B cell (primary cell): ENCODE measurements at regions not wholly inside any gene's neighbourhood (a gene's known extent, or its start where the extent isn't known, plus 50 kb on each side); places are given as distances from the start of the nearest gene placed in this dataset.

ENCODE experiments used
- ATAC-seq: fragments of 200-7000 bp; cut with Tn5 transposase; one replicate; pipeline ENCODE4 v1.10.0; 2021; ENCODE audit warnings: low read depth, mild to moderate bottlenecking, moderate number of reproducible peaks, moderate library complexity
- CTCF ChIA-PET: fragments of 350-600 bp; sonication (Branson Sonifier 250); formaldehyde crosslinking; loops from one replicate; lab custom pipeline; 2021; ENCODE audit warnings: antibody characterized with exemption, inconsistent platforms; lab: Charles Lee
- POLR2A ChIA-PET: fragments of 350-600 bp; sonication (Branson Sonifier 250); formaldehyde crosslinking; loops from one replicate; lab custom pipeline; 2021; ENCODE audit warnings: antibody characterized with exemption; lab: Charles Lee
- DNase-seq: peaks from one replicate; pipeline ENCODE4 v3.0.0; 2013
- H2AFZ ChIP-seq: 2 replicates; pipeline ENCODE4 v1.6.1; 2012; ENCODE audit warnings: mild to moderate bottlenecking, low read depth, low read length; ENCODE audit not compliant: insufficient read depth, poor library complexity, severe bottlenecking
- H3K27ac ChIP-seq, 2 donors: 1 replicate in 1 of 2; 2 replicates in 1 of 2; pipeline ENCODE4 v1.5.1; 2012 to 2013; ENCODE audit warnings: low read length in 2 of 2, mild to moderate bottlenecking in 2 of 2, moderate library complexity in 1 of 2
- H3K27me3 ChIP-seq, 4 experiments: fragments of 200-600 bp in 1 of 4; sonication (generic) in 1 of 4; replicated peaks in 1 of 4; 1 replicate in 2 of 4; 2 replicates in 2 of 4; pipeline versions ENCODE4 v1.6.1 to v1.7.0; 2013 to 2016; ENCODE audit warnings: low read length in 3 of 4, mild to moderate bottlenecking in 2 of 4, mixed read lengths in 1 of 4, moderate library complexity in 1 of 4; ENCODE audit not compliant: insufficient read depth in 4 of 4, control insufficient read depth in 3 of 4; ENCODE audit errors: control extremely low read depth in 1 of 4
- H3K36me3 ChIP-seq, 2 experiments: replicated peaks in 1 of 2; 1 replicate in 1 of 2; 2 replicates in 1 of 2; pipeline versions ENCODE4 v1.6.1 to v1.7.1; 2013; ENCODE audit warnings: low read length in 1 of 2; ENCODE audit not compliant: insufficient read depth in 2 of 2, control insufficient read depth in 1 of 2; ENCODE audit errors: control extremely low read depth in 1 of 2, extremely low read depth in 1 of 2
- H3K4me1 ChIP-seq, 2 donors: fragments of 200-600 bp in 1 of 2; sonication (generic) in 1 of 2; 1 replicate in 1 of 2; 2 replicates in 1 of 2; pipeline versions ENCODE4 v1.5.1 to v1.6.1; 2013 to 2017; ENCODE audit warnings: low read length in 2 of 2; ENCODE audit not compliant: control insufficient read depth in 2 of 2, insufficient read depth in 2 of 2
- H3K4me2 ChIP-seq: replicated peaks from 2 replicates; pipeline ENCODE3; 2012; ENCODE audit warnings: mild to moderate bottlenecking, low read depth, low read length; ENCODE audit not compliant: poor library complexity, severe bottlenecking
- H3K4me3 ChIP-seq, 5 experiments: fragments of 200-600 bp in 1 of 5; sonication (generic) in 1 of 5; 1 replicate in 3 of 5; 2 replicates in 2 of 5; pipeline versions ENCODE4 v1.5.1 to v1.7.0; 2011 to 2016; ENCODE audit warnings: low read length in 4 of 5, mild to moderate bottlenecking in 4 of 5, low read depth in 2 of 5, control low read depth in 1 of 5, moderate library complexity in 1 of 5; ENCODE audit not compliant: insufficient read depth in 1 of 5; ENCODE audit errors: control extremely low read depth in 1 of 5, extremely low read depth in 1 of 5
- H3K79me2 ChIP-seq: fragments of 200-600 bp; sonication (generic); one replicate; pipeline ENCODE4 v1.6.0; 2016; ENCODE audit warnings: low read length; ENCODE audit not compliant: control insufficient read depth, insufficient read depth
- H3K9ac ChIP-seq: fragments of 200-600 bp; sonication (generic); 2 replicates; pipeline ENCODE4 v1.6.1; 2017; ENCODE audit warnings: mild to moderate bottlenecking, low read length, moderate library complexity
- H3K9me3 ChIP-seq, 3 donors: one replicate each; pipeline versions ENCODE4 v1.6.1 to v1.7.1; 2013; ENCODE audit warnings: low read length in 2 of 3; ENCODE audit not compliant: control insufficient read depth in 2 of 3, insufficient read depth in 1 of 3; ENCODE audit errors: control extremely low read depth in 1 of 3
- H4K20me1 ChIP-seq: 2 replicates; pipeline ENCODE4 v1.6.0; 2012; ENCODE audit warnings: mild to moderate bottlenecking, low read length; ENCODE audit not compliant: insufficient read depth, control insufficient read depth, poor library complexity, severe bottlenecking
- H3K27ac Mint-ChIP-seq: one replicate; pipeline ENCODE4 v1.8.0; 2021; ENCODE audit warnings: mixed read lengths
- H3K27me3 Mint-ChIP-seq: one replicate; pipeline ENCODE4 v1.8.0; 2021; ENCODE audit warnings: mixed read lengths
- H3K4me1 Mint-ChIP-seq: one replicate; pipeline ENCODE4 v1.8.0; 2021; ENCODE audit warnings: mixed read lengths
- H3K4me3 Mint-ChIP-seq: one replicate; pipeline ENCODE4 v1.8.0; 2021; ENCODE audit warnings: mixed read lengths
- H3K9me3 Mint-ChIP-seq: one replicate; pipeline ENCODE4 v1.8.0; 2022; ENCODE audit warnings: mixed read lengths; ENCODE audit not compliant: insufficient read depth
- EZH2 ChIP-seq: IDR thresholded peaks from 2 replicates; pipeline ENCODE4 v1.6.1; 2012; ENCODE audit warnings: borderline replicate concordance, low read depth, mild to moderate bottlenecking, moderate library complexity, low read length; ENCODE audit not compliant: insufficient read depth, poor library complexity, severe bottlenecking
- WGBS: methylation state at CpG from one replicate; pipeline ENCODE4 v1.1.5; 2013; ENCODE audit warnings: missing lambda C conversion rate; ENCODE audit not compliant: insufficient coverage; 5-methylcytosine and 5-hydroxymethylcytosine counted together
- intact Hi-C: fragments of 100-400 bp; cut with micrococcal nuclease; formaldehyde crosslinking; loops from one replicate; pipeline ENCODE4 v1.10.0; 2022
- TF ChIP-seq, protein P1 (sequence below): fragments of 200-600 bp; IDR thresholded peaks from one replicate; pipeline ENCODE4 v1.8.0; 2022; ENCODE audit warnings: antibody characterized with exemption, mild to moderate bottlenecking

DNA sequence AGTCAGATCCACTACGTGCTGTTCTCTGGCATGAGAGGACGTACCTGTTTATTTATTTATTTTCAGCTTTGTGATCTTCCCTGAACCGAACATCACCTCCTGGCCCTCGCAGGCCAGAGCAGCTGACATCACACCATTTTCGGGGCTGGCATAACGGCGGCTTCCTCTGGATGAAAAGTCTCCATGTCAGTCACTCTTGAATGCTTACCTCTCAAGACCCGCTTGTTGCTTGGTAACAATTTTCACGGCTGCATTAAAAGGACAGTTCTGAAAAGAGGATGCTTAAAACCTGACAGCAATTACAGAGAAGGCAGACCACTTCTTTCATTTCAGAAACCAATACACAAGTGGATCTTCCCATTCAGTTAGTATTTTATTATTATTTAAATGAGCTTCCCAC is 159.8 kb upstream of the CDH4 start:
- Histone ChIP-seq H4K20me1 (no peaks in the 10 kb centered on the region), H3K9me3 (peaks cover 2 to 13% (median 8%) of the 10 kb centered on the region in 3 donors), H3K27me3 (no peaks in the 10 kb centered on the region), H3K27ac (no peak overlapping the region), H2AFZ (no peak overlapping the region), H3K4me1 (no peaks in the 10 kb centered on the region), H3K4me2 (no peak overlapping the region), H3K9ac (no peak overlapping the region), H3K36me3 (no peaks in the 10 kb centered on the region), H3K79me2 (no peaks in the 10 kb centered on the region), H3K4me3 (no peak overlapping the region)
- ATAC-seq (no peak), DNase-seq (no peak)
- ChIA-PET POLR2A (no interaction called here), CTCF (no interaction called here)
- H3K27me3 Mint-ChIP-seq, result no peaks in the 10 kb centered on the region
- TF ChIP-seq, protein P1, sequence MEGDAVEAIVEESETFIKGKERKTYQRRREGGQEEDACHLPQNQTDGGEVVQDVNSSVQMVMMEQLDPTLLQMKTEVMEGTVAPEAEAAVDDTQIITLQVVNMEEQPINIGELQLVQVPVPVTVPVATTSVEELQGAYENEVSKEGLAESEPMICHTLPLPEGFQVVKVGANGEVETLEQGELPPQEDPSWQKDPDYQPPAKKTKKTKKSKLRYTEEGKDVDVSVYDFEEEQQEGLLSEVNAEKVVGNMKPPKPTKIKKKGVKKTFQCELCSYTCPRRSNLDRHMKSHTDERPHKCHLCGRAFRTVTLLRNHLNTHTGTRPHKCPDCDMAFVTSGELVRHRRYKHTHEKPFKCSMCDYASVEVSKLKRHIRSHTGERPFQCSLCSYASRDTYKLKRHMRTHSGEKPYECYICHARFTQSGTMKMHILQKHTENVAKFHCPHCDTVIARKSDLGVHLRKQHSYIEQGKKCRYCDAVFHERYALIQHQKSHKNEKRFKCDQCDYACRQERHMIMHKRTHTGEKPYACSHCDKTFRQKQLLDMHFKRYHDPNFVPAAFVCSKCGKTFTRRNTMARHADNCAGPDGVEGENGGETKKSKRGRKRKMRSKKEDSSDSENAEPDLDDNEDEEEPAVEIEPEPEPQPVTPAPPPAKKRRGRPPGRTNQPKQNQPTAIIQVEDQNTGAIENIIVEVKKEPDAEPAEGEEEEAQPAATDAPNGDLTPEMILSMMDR, result no peak
- no peak for TF ChIP-seq EZH2
- 95% methylated on average over 9 of the region's 9 CpGs for WGBS
- peaks cover 17% of the 10 kb centered on the region for H3K9me3 Mint-ChIP-seq
- no peak overlapping the region for H3K4me3 Mint-ChIP-seq
- H3K27ac Mint-ChIP-seq, result no peak overlapping the region
- no peaks in the 10 kb centered on the region for H3K4me1 Mint-ChIP-seq
- intact Hi-C loops, result no loop called here

DNA sequence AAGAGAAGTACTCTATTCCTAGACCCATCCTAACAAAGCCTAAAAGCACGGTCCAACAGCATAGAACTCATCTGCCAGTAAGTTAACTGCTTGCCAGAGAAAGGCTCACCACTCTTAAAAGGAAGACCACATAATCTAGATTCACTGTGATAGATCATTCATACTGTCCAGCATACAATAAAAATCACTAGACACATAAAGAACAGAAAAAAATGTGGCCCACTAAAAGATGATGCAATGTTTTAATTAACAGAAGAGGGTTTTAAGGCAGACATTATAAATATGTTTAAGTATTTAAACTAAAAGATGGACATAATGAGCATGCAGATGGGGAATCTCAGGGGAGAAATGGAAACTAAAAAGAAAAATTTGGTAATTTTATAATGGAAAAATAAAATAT is 157.5 kb upstream of the CDH4 start:
- 80% methylated on average over 1 of the region's 1 CpG for WGBS
- Mint-ChIP-seq H3K9me3 (peaks cover 13% of the 10 kb centered on the region), H3K4me1 (no peaks in the 10 kb centered on the region), H3K27ac (no peak overlapping the region), H3K27me3 (no peaks in the 10 kb centered on the region), H3K4me3 (no peak overlapping the region)
- ATAC-seq (no peak), DNase-seq (no peak)
- H3K36me3 ChIP-seq, result no peaks in the 10 kb centered on the region
- no peaks in the 10 kb centered on the region for H4K20me1 ChIP-seq
- H3K27ac ChIP-seq, result no peak overlapping the region
- no peak overlapping the region for H3K9ac ChIP-seq
- H3K4me3 ChIP-seq, result no peak overlapping the region
- H3K79me2 ChIP-seq, result no peaks in the 10 kb centered on the region
- CTCF ChIA-PET, result no interaction called here
- TF ChIP-seq EZH2, result no peak
- TF ChIP-seq, protein P1, result no peak
- no peak overlapping the region for H2AFZ ChIP-seq
- POLR2A ChIA-PET, result no interaction called here
- H3K4me2 ChIP-seq, result no peak overlapping the region
- H3K9me3 ChIP-seq, result peaks cover 2 to 13% (median 8%) of the 10 kb centered on the region in 3 donors
- no peaks in the 10 kb centered on the region for H3K4me1 ChIP-seq
- no peaks in the 10 kb centered on the region for H3K27me3 ChIP-seq
- intact Hi-C loops, result no loop called here
